ENCODE measurements at regions not wholly inside any gene's neighbourhood (a gene's known extent, or its start where the extent isn't known, plus 50 kb on each side); places are given as distances from the start of the nearest gene placed in this dataset.
A peak's percentile ranks its signal among the peaks of the same experiment; 100 is the strongest.

- no peak for DNase-seq
These were observed 343.3 kb downstream of the CYP26B1 start for GRCh38 chr2:71804281-71804751.

GRCh38 chr2:71803398-71803797 is 344.3 kb downstream of the CYP26B1 start:
- DNase-seq: no peak

GRCh38 chr2:71802556-71802955 is 345.1 kb downstream of the CYP26B1 start:
- peak; percentile 18 for DNase-seq

GRCh38 chr2:71801969-71802368 is 345.7 kb downstream of the CYP26B1 start:
- DNase-seq: peak; percentile 45

- DNase-seq: no peak
These were observed 346.1 kb downstream of the CYP26B1 start for GRCh38 chr2:71801556-71801955.

GRCh38 chr2:71800851-71801250 is 346.8 kb downstream of the CYP26B1 start:
- no peak for DNase-seq

- DNase-seq: peak; percentile 33
These were observed 346.9 kb downstream of the DYSF start for GRCh38 chr2:71800106-71800809.

- DNase-seq: peak; percentile 28
These were observed 345.7 kb downstream of the DYSF start for GRCh38 chr2:71799013-71799575.

- DNase-seq: peak; percentile 59
These were observed 345.1 kb downstream of the DYSF start for GRCh38 chr2:71798266-71799012.

GRCh38 chr2:71797035-71797810 is 343.9 kb downstream of the DYSF start:
- no peak for DNase-seq

- no peak for DNase-seq
These were observed 342.8 kb downstream of the DYSF start for GRCh38 chr2:71796174-71796593.

GRCh38 chr2:71795486-71795885 is 342.1 kb downstream of the DYSF start:
- no peak for DNase-seq

GRCh38 chr2:71794611-71795010 is 341.2 kb downstream of the DYSF start:
- no peak for DNase-seq

- no peak for DNase-seq
These were observed 340.6 kb downstream of the DYSF start for GRCh38 chr2:71793926-71794325.

GRCh38 chr2:71792926-71793761 is 339.8 kb downstream of the DYSF start:
- DNase-seq: no peak

GRCh38 chr2:71791501-71792135 is 338.3 kb downstream of the DYSF start:
- peak; percentile 39 for DNase-seq

- peak; percentile 30 for DNase-seq
These were observed 337.7 kb downstream of the DYSF start for GRCh38 chr2:71791061-71791450.

- DNase-seq: peak; percentile 20
These were observed 337.1 kb downstream of the DYSF start for GRCh38 chr2:71790226-71791060.

- peak; percentile 13 for DNase-seq
These were observed 336.3 kb downstream of the DYSF start for GRCh38 chr2:71789556-71790204.

GRCh38 chr2:71788601-71789240 is 335.4 kb downstream of the DYSF start:
- peak; percentile 20 for DNase-seq
